ENCODE measurements at regions not wholly inside any gene's neighbourhood (a gene's known extent, or its start where the extent isn't known, plus 50 kb on each side); places are given as distances from the start of the nearest gene placed in this dataset.

- TF ChIP-seq EP300 (IDR thresholded peaks at IDR 0.05; ENCODE audit: borderline replicate concordance in 1 of 2, low read depth in 1 of 2, low read length in 1 of 2): peak in 1 of 2 experiments; percentile 85; a peak in 1 of 4 replicates
- TF ChIP-seq YY1 (IDR thresholded peaks at IDR 0.05; ENCODE audit: low read depth): no peak
- TF ChIP-seq, protein P1, sequence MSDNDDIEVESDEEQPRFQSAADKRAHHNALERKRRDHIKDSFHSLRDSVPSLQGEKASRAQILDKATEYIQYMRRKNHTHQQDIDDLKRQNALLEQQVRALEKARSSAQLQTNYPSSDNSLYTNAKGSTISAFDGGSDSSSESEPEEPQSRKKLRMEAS (IDR thresholded peaks at IDR 0.05; ENCODE audit: low read depth): 0 out of 2 replicates have a peak, but pooled peaks have one; percentile 4
- no peak for TF ChIP-seq NFIC (IDR thresholded peaks at IDR 0.05; ENCODE audit: borderline replicate concordance)
- peak; percentile 20; the same call in 1 of the 2 replicates for TF ChIP-seq RXRA (IDR thresholded peaks at IDR 0.05; ENCODE audit: borderline replicate concordance, low read depth)
- peak; percentile 58 for TF ChIP-seq PBX3 (IDR thresholded peaks at IDR 0.05)
- no peak for TF ChIP-seq ELF1 (IDR thresholded peaks at IDR 0.05)
- no peak for TF ChIP-seq USF1 (IDR thresholded peaks at IDR 0.05; ENCODE audit: borderline replicate concordance, low read depth)
- no peak for TF ChIP-seq CHD2 (IDR thresholded peaks at IDR 0.05; ENCODE audit: low read length, partially characterized antibody)
- TF ChIP-seq, protein P2, sequence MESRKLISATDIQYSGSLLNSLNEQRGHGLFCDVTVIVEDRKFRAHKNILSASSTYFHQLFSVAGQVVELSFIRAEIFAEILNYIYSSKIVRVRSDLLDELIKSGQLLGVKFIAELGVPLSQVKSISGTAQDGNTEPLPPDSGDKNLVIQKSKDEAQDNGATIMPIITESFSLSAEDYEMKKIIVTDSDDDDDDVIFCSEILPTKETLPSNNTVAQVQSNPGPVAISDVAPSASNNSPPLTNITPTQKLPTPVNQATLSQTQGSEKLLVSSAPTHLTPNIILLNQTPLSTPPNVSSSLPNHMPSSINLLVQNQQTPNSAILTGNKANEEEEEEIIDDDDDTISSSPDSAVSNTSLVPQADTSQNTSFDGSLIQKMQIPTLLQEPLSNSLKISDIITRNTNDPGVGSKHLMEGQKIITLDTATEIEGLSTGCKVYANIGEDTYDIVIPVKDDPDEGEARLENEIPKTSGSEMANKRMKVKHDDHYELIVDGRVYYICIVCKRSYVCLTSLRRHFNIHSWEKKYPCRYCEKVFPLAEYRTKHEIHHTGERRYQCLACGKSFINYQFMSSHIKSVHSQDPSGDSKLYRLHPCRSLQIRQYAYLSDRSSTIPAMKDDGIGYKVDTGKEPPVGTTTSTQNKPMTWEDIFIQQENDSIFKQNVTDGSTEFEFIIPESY (IDR thresholded peaks at IDR 0.05; ENCODE audit: borderline replicate concordance, low read depth): no peak
- TF ChIP-seq EZH2phosphoT487 (IDR thresholded peaks at IDR 0.05; ENCODE audit: borderline replicate concordance, low read depth): no peak
- TF ChIP-seq FOXM1 (IDR thresholded peaks at IDR 0.05; ENCODE audit: low read depth): 0 out of 2 replicates have a peak, but pooled peaks have one; percentile 41
These were observed 350.5 kb downstream of the CCDC85A start (continued) for GRCh38 chr2:56534321-56534720.

- Histone ChIP-seq H3K9me3 (no peaks in the 10 kb centered on the region), H3K27ac (ENCODE audit: low read depth in 2 of 2, low read length in 1 of 2) (peak overlapping the region in 1 of 2 experiments; percentile 38; a peak in 2 of 4 replicates), H3K4me3 (ENCODE audit: low read depth in 2 of 2, low read length in 1 of 2) (no peak overlapping the region), H3K36me3 (replicated peaks in 1 of 2; ENCODE audit: control insufficient read depth in 1 of 2, insufficient read depth in 2 of 2, low read length in 1 of 2) (no peaks in the 10 kb centered on the region), H4K20me1 (ENCODE audit: insufficient read depth) (no peaks in the 10 kb centered on the region), H2AFZ (ENCODE audit: low read depth) (peak overlapping the region; percentile 42; the same call in 1 of the 2 replicates), H3K4me1 (ENCODE audit: control insufficient read depth in 1 of 2, insufficient read depth in 2 of 2, low read depth in 1 of 2, low read length in 1 of 2) (peaks cover 0 to 12% of the 10 kb centered on the region in 2 experiments; a peak in 1 of 4 replicates), H3K4me2 (peak overlapping the region; percentile 17; the same call in 1 of the 2 replicates), H3K9me2 (no peaks in the 10 kb centered on the region), H3K79me2 (ENCODE audit: insufficient read depth) (peaks cover 9% of the 10 kb centered on the region), H3K27me3 (ENCODE audit: insufficient read depth) (no peaks in the 10 kb centered on the region), H3F3A (replicated peaks; ENCODE audit: insufficient read depth) (peaks cover 81% of the 10 kb centered on the region), H3K9ac (no peak overlapping the region)
- ChIA-PET POLR2A (no interaction called here), CTCF (interaction anchor here (1.0 kb wide), 1 partner anchor 818 kb away, joined by 3 read pairs; no protein-coding TSS in a partner anchor)
- 11% methylated on average over 3 of the region's 3 CpGs for WGBS (ENCODE audit: low lambda C conversion rate)
- DNase-seq: no peak
- TF ChIP-seq PBX3 (IDR thresholded peaks at IDR 0.05) (peak; percentile 69), TAF1 (IDR thresholded peaks at IDR 0.05; ENCODE audit: borderline replicate concordance, low read depth, low read length) (no peak), RFX5 (IDR thresholded peaks at IDR 0.05; ENCODE audit: low read length) (no peak), MXI1 (IDR thresholded peaks at IDR 0.05; ENCODE audit: low read depth, low read length) (no peak), SIN3A (IDR thresholded peaks at IDR 0.05; ENCODE audit: borderline replicate concordance, low read depth, low read length) (no peak), REST (IDR thresholded peaks at IDR 0.05; ENCODE audit: low read depth, low read length) (no peak)
- TF ChIP-seq, protein P3, sequence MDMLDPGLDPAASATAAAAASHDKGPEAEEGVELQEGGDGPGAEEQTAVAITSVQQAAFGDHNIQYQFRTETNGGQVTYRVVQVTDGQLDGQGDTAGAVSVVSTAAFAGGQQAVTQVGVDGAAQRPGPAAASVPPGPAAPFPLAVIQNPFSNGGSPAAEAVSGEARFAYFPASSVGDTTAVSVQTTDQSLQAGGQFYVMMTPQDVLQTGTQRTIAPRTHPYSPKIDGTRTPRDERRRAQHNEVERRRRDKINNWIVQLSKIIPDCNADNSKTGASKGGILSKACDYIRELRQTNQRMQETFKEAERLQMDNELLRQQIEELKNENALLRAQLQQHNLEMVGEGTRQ (IDR thresholded peaks at IDR 0.05; ENCODE audit: borderline replicate concordance, low read depth, low read length): no peak
- TF ChIP-seq, protein P2 (IDR thresholded peaks at IDR 0.05; ENCODE audit: borderline replicate concordance, low read depth): no peak
These were observed 354.0 kb downstream of the CCDC85A start for GRCh38 chr2:56537756-56538155.
